SK-N-SH (cell line): ENCODE measurements at regions not wholly inside any gene's neighbourhood (a gene's known extent, or its start where the extent isn't known, plus 50 kb on each side); places are given as distances from the start of the nearest gene placed in this dataset.

Source experiments
- EP300 ChIP-seq, 2 experiments: IDR thresholded peaks; 2 replicates each; pipeline versions ENCODE4 v1.4.0 to v1.6.1; 2012; ENCODE audit warnings: borderline replicate concordance in 1 of 2, low read depth in 1 of 2, low read length in 1 of 2
- EZH2phosphoT487 ChIP-seq: fragments of 200-600 bp; sonication (generic); IDR thresholded peaks from 2 replicates; pipeline ENCODE4 v1.6.1; 2017; ENCODE audit warnings: low read depth, mixed run types, mild to moderate bottlenecking, antibody characterized with exemption, moderate library complexity, borderline replicate concordance
- JUND ChIP-seq: IDR thresholded peaks from 2 replicates; pipeline ENCODE4 v1.4.0; 2012
- POLR2AphosphoS5 ChIP-seq: IDR thresholded peaks from 2 replicates; pipeline ENCODE4 v1.6.1; 2012; ENCODE audit warnings: low read depth, low read length
- RAD21 ChIP-seq: IDR thresholded peaks from 2 replicates; pipeline ENCODE4 v1.6.1; 2012; ENCODE audit warnings: mild to moderate bottlenecking, low read length
- SMC3 ChIP-seq: IDR thresholded peaks from 2 replicates; pipeline ENCODE4 v1.6.1; 2012; ENCODE audit warnings: low read depth, low read length, improper control_type of control experiment
- TF ChIP-seq, protein P1 (sequence below): fragments of 200-600 bp; sonication (generic); IDR thresholded peaks from 2 replicates; pipeline ENCODE4 v1.6.1; 2017; ENCODE audit warnings: antibody characterized with exemption, mild to moderate bottlenecking, moderate library complexity
- TF ChIP-seq, protein P2 (sequence below): fragments of 150-350 bp; IDR thresholded peaks from 2 replicates; pipeline ENCODE4 v1.6.1; 2016; ENCODE audit warnings: mild to moderate bottlenecking, low read depth, low read length
- TF ChIP-seq, protein P3 (sequence below): IDR thresholded peaks from 2 replicates; pipeline ENCODE4 v1.6.1; 2012; ENCODE audit warnings: mild to moderate bottlenecking, low read depth, low read length, moderate library complexity

DNA sequence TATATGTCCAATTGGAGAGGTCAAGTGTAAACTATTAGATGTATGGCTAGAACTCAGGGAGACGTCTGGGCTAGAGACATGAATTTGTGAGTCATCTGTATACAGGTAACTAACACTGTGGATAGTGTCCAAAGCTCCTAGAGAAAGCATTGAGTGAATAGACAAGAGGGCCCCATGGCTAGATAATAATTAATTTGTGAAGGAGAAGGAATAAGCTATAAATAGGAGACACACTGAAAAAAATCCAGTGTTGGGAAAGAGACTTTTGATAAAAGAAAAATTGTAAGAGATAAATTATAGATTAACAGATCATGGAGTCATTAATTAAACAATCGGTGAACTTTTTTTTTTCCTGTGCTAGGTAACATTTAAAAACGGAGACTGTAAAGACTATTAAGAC is 326.6 kb upstream of the PRICKLE1 start:
- TF ChIP-seq, protein P1, sequence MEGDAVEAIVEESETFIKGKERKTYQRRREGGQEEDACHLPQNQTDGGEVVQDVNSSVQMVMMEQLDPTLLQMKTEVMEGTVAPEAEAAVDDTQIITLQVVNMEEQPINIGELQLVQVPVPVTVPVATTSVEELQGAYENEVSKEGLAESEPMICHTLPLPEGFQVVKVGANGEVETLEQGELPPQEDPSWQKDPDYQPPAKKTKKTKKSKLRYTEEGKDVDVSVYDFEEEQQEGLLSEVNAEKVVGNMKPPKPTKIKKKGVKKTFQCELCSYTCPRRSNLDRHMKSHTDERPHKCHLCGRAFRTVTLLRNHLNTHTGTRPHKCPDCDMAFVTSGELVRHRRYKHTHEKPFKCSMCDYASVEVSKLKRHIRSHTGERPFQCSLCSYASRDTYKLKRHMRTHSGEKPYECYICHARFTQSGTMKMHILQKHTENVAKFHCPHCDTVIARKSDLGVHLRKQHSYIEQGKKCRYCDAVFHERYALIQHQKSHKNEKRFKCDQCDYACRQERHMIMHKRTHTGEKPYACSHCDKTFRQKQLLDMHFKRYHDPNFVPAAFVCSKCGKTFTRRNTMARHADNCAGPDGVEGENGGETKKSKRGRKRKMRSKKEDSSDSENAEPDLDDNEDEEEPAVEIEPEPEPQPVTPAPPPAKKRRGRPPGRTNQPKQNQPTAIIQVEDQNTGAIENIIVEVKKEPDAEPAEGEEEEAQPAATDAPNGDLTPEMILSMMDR: no peak
- TF ChIP-seq SMC3: no peak
- no peak for TF ChIP-seq POLR2AphosphoS5
- TF ChIP-seq, protein P2, sequence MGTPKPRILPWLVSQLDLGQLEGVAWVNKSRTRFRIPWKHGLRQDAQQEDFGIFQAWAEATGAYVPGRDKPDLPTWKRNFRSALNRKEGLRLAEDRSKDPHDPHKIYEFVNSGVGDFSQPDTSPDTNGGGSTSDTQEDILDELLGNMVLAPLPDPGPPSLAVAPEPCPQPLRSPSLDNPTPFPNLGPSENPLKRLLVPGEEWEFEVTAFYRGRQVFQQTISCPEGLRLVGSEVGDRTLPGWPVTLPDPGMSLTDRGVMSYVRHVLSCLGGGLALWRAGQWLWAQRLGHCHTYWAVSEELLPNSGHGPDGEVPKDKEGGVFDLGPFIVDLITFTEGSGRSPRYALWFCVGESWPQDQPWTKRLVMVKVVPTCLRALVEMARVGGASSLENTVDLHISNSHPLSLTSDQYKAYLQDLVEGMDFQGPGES: no peak
- TF ChIP-seq JUND: no peak
- TF ChIP-seq, protein P3, sequence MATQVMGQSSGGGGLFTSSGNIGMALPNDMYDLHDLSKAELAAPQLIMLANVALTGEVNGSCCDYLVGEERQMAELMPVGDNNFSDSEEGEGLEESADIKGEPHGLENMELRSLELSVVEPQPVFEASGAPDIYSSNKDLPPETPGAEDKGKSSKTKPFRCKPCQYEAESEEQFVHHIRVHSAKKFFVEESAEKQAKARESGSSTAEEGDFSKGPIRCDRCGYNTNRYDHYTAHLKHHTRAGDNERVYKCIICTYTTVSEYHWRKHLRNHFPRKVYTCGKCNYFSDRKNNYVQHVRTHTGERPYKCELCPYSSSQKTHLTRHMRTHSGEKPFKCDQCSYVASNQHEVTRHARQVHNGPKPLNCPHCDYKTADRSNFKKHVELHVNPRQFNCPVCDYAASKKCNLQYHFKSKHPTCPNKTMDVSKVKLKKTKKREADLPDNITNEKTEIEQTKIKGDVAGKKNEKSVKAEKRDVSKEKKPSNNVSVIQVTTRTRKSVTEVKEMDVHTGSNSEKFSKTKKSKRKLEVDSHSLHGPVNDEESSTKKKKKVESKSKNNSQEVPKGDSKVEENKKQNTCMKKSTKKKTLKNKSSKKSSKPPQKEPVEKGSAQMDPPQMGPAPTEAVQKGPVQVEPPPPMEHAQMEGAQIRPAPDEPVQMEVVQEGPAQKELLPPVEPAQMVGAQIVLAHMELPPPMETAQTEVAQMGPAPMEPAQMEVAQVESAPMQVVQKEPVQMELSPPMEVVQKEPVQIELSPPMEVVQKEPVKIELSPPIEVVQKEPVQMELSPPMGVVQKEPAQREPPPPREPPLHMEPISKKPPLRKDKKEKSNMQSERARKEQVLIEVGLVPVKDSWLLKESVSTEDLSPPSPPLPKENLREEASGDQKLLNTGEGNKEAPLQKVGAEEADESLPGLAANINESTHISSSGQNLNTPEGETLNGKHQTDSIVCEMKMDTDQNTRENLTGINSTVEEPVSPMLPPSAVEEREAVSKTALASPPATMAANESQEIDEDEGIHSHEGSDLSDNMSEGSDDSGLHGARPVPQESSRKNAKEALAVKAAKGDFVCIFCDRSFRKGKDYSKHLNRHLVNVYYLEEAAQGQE: no peak
- no peak for TF ChIP-seq RAD21
- no peak for TF ChIP-seq EP300 (IDR thresholded peaks at IDR 0.05; ENCODE audit: borderline replicate concordance in 1 of 2, low read depth in 1 of 2, low read length in 1 of 2)
- no peak for TF ChIP-seq EZH2phosphoT487
